Transverse colon (tissue), 4 donors: ENCODE measurements at regions not wholly inside any gene's neighbourhood (a gene's known extent, or its start where the extent isn't known, plus 50 kb on each side); places are given as distances from the start of the nearest gene placed in this dataset.

Source experiments
- DNase-seq: peaks from one replicate; pipeline ENCODE4 v3.0.0-alpha.2; 2019
- H3K27ac ChIP-seq, 4 donors: fragments of 200-600 bp; sonication (generic); 2 replicates each; pipeline ENCODE4 v1.5.1; 2016 to 2018; ENCODE audit warnings: inconsistent platforms in 4 of 4
- H3K27me3 ChIP-seq: fragments of 200-600 bp; sonication (generic); 2 replicates; pipeline ENCODE4 v1.5.1; 2017; ENCODE audit warnings: inconsistent platforms
- H3K36me3 ChIP-seq, 4 donors: fragments of 200-600 bp; sonication (generic); 2 replicates each; pipeline ENCODE4 v1.5.1; 2017 to 2019; ENCODE audit warnings: inconsistent platforms in 4 of 4
- H3K4me1 ChIP-seq, 4 donors: fragments of 200-600 bp; sonication (generic); 2 replicates each; pipeline ENCODE4 v1.5.1; 2017 to 2020; ENCODE audit warnings: inconsistent platforms in 4 of 4
- H3K4me3 ChIP-seq, 4 donors: fragments of 200-600 bp; sonication (generic); 1 replicate in 1 of 4; 2 replicates in 3 of 4; pipeline versions ENCODE4 v1.5.1 to v1.6.1; 2017 to 2019; ENCODE audit warnings: inconsistent platforms in 4 of 4
- H3K9me3 ChIP-seq, 2 donors: fragments of 200-600 bp; sonication (generic); 2 replicates each; pipeline ENCODE4 v1.5.1; 2017 to 2019; ENCODE audit warnings: inconsistent platforms in 2 of 2
- CTCF ChIP-seq, 5 experiments: fragments of 200-600 bp in 3 of 5; fragments of 450-650 bp in 2 of 5; sonication (generic) in 3 of 5; IDR thresholded peaks; 1 replicate in 2 of 5; 2 replicates in 3 of 5; pipeline ENCODE4 v1.5.1; 2016 to 2017; ENCODE audit warnings: antibody characterized with exemption in 5 of 5, inconsistent platforms in 3 of 5, mild to moderate bottlenecking in 2 of 5, moderate library complexity in 1 of 5
- EP300 ChIP-seq: sonication (generic); formaldehyde crosslinking; IDR thresholded peaks from one replicate; pipeline ENCODE4 v1.6.1; 2017; ENCODE audit warnings: antibody characterized with exemption, low read depth
- POLR2A ChIP-seq: fragments of 450-650 bp; IDR thresholded peaks from one replicate; pipeline ENCODE4 v1.6.1; 2016; ENCODE audit warnings: antibody characterized with exemption, mild to moderate bottlenecking, moderate library complexity
- POLR2AphosphoS5 ChIP-seq, 3 donors: sonication (generic); formaldehyde crosslinking; IDR thresholded peaks; one replicate each; pipeline ENCODE4 v1.6.1; 2016; ENCODE audit warnings: antibody characterized with exemption in 3 of 3
- WGBS, 2 donors: methylation state at CpG; one replicate each; pipeline ENCODE4 v1.1.5; 2018; ENCODE audit warnings: low coverage in 1 of 2; 5-methylcytosine and 5-hydroxymethylcytosine counted together
- in situ Hi-C, 4 donors: fragments of 200-750 bp; cut with MboI; loops; one replicate each; pipeline versions ENCODE4 v1.15.0 to v1.15.1; 2017; ENCODE audit warnings: low sequenced_read_pairs in 3 of 4, low pct_ligation_motif_present in 1 of 4, low pct_unique_long_range_greater_than_20kb in 1 of 4
- intact Hi-C: fragments of 100-400 bp; cut with DNase I; formaldehyde crosslinking; loops from one replicate; pipeline ENCODE4 v1.15.1; 2023; ENCODE audit warnings: low total_unique reads

GRCh38 chr1:8179132-8179793 is 138.7 kb upstream of the SLC45A1 start:
- in situ Hi-C loops = no loop called here
- peaks cover 0 to 20% (median 8%) of the 10 kb centered on the region in 4 donors for H3K4me1 ChIP-seq
- TF ChIP-seq POLR2A = no peak
- no peak for TF ChIP-seq CTCF (IDR thresholded peaks at IDR 0.05)
- no peak for TF ChIP-seq EP300
- TF ChIP-seq POLR2AphosphoS5 (IDR thresholded peaks at IDR 0.05) = no peak
- H3K9me3 ChIP-seq = peaks cover 13 to 14% of the 10 kb centered on the region in 2 donors
- DNase-seq = no peak
- intact Hi-C loops = no loop called here
- WGBS, 2 donors = 100% methylated on average over 1 of the region's 1 CpG
- H3K27me3 ChIP-seq = no peaks in the 10 kb centered on the region
- no peak overlapping the region for H3K4me3 ChIP-seq
- no peak overlapping the region for H3K27ac ChIP-seq
- H3K36me3 ChIP-seq = no peaks in the 10 kb centered on the region

GRCh38 chr1:8176279-8176678 is 141.6 kb upstream of the SLC45A1 start:
- no peak overlapping the region for H3K4me3 ChIP-seq
- H3K27ac ChIP-seq = no peak overlapping the region
- peaks cover 13 to 14% of the 10 kb centered on the region in 2 donors for H3K9me3 ChIP-seq
- no peaks in the 10 kb centered on the region for H3K27me3 ChIP-seq
- in situ Hi-C loops = no loop called here
- peaks cover 0 to 11% (median 5%) of the 10 kb centered on the region in 4 donors for H3K4me1 ChIP-seq
- TF ChIP-seq CTCF (IDR thresholded peaks at IDR 0.05) = no peak
- TF ChIP-seq POLR2AphosphoS5 (IDR thresholded peaks at IDR 0.05) = no peak
- no peak for TF ChIP-seq EP300
- no peak for TF ChIP-seq POLR2A
- WGBS, 2 donors = 79 to 90% methylated on average over 2 to 3 of the region's 3 CpGs
- no peak for DNase-seq
- H3K36me3 ChIP-seq = no peaks in the 10 kb centered on the region
- intact Hi-C loops = no loop called here

- H3K27me3 ChIP-seq = no peaks in the 10 kb centered on the region
- peaks cover 6 to 20% (median 14%) of the 10 kb centered on the region in 4 donors for H3K4me1 ChIP-seq
- H3K36me3 ChIP-seq = no peaks in the 10 kb centered on the region
- TF ChIP-seq EP300 (no peak), CTCF (IDR thresholded peaks at IDR 0.05) (no peak), POLR2A (no peak), POLR2AphosphoS5 (IDR thresholded peaks at IDR 0.05) (no peak)
- 0 to 56% methylated on average over 2 to 5 of the region's 5 CpGs for WGBS, 2 donors
- DNase-seq = peak; percentile 29
- no peak overlapping the region for H3K4me3 ChIP-seq
- H3K9me3 ChIP-seq = peaks cover 10 to 13% of the 10 kb centered on the region in 2 donors
- peak overlapping the region; percentile 18 to 66 (median 30) for H3K27ac ChIP-seq
- in situ Hi-C loops (no loop called here), intact Hi-C loops (no loop called here)
These were observed 143.1 kb upstream of the SLC45A1 start for GRCh38 chr1:8174807-8175206.

GRCh38 chr1:8171751-8172464 is 145.8 kb upstream of the ERRFI1 start:
- TF ChIP-seq POLR2AphosphoS5 (IDR thresholded peaks at IDR 0.05) = no peak
- H3K27ac ChIP-seq = no peak overlapping the region

More at GRCh38 chr1:8171751-8172464, 145.8 kb upstream of the ERRFI1 start:
- intact Hi-C loops (no loop called here), in situ Hi-C loops (no loop called here)
- Histone ChIP-seq H3K4me1 (peaks cover 14 to 32% (median 23%) of the 10 kb centered on the region in 4 donors), H3K36me3 (no peaks in the 10 kb centered on the region), H3K27me3 (no peaks in the 10 kb centered on the region), H3K4me3 (no peak overlapping the region), H3K9me3 (no peaks in the 10 kb centered on the region)
- no peak for DNase-seq
- 94 to 96% methylated on average over 14 of the region's 14 CpGs for WGBS, 2 donors
